GM19240 (cell line): ENCODE measurements at regions not wholly inside any gene's neighbourhood (a gene's known extent, or its start where the extent isn't known, plus 50 kb on each side); places are given as distances from the start of the nearest gene placed in this dataset.
"Not testable (repeated sequence)": the region's sequence is repeated elsewhere in the genome, so short reads cannot be mapped to it uniquely, and the experiment has no call there.

ENCODE experiments used
- DNase-seq: peaks from one replicate; pipeline ENCODE4 v3.0.0; 2011; ENCODE audit warnings: low spot score; ENCODE audit not compliant: insufficient read length

DNA sequence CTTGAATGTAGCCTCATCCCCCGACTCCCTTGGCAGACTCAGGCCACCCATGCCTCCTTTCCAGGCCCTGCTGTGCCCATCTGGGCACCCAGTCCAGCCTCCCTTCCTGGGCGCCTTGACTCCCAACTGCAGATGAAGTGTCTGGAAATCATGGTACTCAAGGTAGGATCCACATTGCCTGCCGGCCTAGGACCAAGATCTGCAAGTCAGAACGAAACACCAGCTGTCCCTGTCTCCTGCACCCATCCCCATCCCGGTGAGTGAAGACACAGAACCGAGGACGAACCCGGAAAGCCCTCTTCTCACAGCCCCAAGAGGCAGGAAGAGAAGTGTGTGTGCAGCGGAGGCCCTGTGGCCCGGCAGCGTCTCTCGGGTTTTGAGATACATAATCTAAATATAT is 205.1 kb downstream of the EMX2 start:
- no peak for DNase-seq

DNA sequence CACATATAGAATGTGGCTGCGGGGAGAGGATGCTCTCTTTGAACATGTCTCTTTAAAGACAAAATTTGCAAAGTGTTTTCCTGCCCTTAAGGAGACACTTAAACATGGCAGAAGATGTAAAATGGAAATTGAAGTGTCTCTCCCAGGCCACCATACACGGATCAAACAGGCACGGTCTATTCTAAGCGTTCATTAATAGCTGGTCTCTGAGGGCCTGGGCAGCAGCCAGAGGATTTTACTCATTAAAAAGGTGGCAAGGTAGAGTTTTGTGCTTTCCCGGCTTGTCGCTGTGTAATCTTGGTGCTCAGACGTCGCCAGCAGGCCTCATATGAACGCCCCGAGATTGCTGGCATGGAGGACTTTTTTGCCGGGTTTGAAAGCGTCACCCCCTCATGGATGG is 205.5 kb downstream of the EMX2 start:
- no peak for DNase-seq

DNA sequence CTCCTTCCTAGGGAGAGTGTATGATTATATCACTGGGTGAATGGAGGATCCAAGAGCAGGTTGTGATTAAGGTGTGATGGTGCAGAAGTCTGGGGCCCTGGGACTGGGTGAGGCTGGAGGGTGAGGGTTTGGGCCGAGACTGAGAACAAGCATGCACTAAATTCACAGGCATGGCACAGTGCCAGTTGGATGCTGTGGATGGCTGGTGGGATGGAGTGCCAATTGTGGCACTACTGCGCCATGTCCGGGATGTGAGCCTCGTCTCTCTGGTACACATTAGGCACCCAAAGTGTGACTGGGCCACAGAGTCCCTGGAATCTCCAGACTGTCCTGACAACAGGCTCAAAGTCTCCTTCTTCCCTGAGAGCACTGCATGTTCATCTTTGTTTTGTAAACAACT is 208.1 kb downstream of the EMX2 start:
- no peak for DNase-seq

DNA sequence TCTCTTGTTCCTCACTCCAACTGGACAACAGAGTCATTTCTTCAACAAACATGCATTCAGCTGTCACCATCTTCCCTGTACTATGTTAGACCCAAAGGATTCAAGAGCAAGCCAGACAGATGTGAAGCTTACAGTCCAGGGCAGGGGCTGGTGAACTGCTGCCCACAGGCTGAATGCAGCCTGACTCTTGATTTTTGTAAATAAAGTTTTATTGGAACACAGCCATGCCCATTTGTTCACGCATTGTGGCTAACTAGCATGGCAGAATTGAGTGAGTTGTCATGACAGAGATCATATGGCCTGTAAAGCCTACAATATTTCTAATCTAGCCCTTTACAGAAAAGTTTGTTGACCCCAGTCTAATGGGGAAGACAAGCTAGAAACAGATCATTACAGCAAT is 208.7 kb downstream of the EMX2 start:
- DNase-seq: no peak

DNA sequence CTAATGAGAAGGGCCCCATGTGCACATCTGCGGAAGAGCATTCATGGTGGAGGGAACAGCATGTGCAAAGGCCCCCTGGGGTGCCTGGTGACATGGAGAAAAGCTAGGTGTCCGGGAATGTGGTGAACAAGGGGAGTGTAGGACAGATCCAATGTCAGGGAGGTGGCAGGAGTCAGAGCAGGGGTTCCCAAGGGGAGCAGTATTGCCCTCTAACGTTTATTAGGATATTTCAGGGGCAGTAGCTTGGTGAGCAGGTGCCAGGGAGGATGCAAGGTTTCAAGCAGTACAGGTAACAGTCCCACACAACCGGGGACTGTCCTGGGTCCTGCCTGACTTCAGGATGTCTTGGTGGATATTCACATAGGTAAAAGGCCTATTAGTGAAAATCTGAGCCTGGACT is 209.6 kb downstream of the EMX2 start:
- no peak for DNase-seq

DNA sequence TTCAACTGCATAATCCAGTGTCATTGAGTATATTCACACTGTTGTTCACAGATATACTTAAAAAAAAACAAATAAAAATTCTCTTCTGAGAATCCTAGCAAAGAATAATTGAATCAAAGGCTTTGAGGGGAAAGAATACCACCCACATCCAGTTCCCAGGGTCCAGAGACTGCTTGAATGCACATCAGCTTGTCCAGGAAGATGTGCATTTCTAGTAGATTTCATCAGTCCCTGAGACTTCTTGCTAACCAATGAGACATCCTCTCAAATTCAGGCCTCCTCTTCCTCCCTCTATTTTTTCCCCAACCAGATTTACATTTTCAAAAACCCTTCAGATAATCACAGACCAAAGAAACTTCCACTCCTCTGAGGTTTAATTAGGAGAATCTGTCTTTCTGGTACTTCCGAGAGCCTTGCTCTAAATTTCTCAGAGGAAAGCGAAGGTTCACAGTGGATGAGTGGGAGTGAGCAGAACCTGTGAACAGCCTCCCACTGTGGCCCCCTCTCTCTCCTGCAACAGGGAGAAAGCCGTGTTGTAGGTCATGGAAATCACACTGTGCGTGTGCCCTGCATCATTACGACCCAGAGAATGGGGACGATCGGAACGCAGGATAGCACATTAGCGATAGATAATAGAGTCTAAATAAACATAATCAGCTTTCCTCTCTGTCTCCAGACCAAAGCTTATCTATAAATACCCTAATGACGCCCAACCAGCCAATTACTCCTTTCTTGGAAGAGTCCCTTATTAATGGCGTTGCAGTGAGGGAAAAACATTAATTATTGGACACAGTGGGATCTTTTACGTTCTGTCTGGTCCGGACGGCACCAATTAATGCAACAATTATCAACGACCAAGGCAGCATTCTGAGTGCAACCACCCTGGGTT is 212.5 kb downstream of the EMX2 start:
- DNase-seq: no peak

DNA sequence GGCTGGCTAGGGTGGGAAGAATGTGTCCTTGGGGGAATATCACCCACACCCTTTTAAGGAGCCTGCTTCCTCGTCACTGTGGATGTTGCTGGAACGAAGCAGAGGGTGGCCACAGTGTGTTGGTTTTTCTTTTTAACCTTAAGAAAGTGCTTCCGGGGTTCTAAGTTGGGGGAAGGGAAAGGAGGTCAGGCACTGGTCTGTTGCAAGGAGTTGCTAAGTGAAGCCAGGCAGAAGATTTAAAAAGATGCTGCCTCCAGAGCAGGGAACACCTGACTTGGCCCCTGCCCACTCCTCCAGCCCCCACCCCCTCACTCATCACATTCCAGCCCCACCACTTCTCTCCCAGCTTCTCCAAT is 213.1 kb downstream of the EMX2 start:
- DNase-seq: no peak

DNA sequence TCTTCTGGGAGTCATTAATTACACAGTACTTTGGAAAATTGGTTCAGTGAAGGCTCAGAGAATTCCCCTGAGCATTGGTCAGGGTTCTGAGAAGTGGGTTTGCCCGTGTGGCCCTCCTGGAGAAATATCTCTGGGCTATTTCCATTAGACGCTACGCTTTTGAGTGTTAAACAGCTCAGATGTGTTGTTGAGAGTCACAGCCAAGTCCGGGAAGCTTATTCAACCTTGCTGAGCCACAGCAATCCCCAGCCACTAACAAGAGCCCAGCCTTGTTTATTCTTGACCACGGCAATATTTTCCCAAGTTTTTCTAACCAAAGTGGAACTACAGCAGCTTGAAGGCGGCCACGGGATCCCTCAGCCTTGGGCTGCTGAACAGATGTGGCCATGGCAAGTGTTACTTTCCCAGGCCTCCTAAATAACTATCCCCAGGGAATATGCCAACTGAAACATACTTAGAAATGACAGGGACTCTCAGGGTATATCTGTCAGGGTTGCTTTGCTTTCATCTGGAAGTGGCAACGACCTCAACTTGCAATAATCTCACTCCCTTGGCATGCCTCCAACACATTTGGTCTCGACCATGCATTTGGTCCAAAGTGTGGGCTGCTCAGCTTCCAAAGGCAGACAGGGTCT is 214.7 kb downstream of the EMX2 start:
- DNase-seq: no peak

DNA sequence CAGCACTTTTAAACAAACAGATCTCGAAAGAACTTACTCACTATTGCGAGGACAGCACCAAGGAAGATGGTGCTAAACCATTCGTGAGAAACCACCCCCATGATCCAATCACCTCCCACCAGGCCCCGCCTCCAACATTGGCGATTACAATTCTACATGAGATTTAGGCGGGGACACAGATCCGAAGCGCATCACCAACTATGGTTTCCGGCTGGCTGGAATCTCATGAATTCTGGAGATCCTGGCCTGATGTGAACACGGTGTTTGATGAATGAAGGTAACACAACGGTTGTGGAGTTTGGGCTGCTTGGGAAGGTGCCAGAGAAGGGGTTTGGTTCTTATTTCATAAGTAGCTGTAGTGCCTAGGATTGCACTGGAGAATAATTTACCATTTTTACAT is 216.7 kb downstream of the EMX2 start:
- DNase-seq: no peak

DNA sequence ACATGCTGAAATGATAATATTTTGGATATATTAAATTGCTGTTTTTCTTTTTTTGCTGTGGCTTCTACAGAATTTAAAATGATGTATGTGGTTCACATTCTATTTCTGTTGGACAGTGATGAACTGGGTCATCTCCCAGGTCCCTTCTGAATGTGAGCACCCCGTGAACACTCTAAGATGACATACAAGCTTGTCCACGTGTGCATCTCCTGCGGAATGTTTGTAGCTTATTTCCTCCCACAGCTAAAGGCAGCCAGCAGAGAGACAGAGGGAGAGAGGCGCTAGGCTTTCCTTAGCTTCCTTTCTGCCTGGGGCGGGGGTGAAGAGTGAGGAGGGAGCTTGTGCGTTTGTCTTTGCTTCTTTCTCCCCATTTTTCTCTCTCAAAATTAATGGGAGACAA is 219.1 kb downstream of the EMX2 start:
- DNase-seq: no peak

DNA sequence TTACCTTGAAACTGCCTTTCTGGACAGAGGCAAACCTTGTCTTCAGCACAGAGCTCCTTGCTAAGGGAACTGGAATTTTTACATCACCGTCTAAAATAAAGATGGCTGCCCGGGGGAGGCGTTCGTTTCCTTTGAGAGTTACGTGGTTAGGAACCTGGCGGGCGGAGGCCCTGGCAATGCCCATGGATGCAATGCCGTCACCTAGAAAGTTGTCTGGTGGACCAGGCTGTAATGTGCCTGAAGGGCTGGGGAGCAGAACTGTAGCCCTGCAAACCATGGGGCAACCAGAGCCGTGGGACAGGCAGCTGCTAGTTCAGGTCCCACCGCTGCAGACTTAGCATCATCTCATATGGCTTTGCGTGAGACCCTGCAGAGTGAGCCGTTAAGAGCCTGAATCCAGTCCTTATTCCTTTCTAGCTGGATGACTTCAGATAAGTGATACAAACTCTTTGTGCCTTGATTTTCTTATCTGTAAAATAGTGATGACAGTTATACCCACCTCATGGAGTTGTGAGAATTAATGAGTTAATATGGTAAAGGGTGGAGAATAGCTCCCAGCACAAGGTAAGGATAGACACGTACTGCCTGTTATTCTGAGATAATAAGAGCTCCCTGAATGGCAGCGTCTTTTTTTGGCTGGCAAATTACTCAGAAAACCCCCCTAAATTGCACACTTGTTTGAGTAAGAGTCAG is 219.7 kb downstream of the EMX2 start:
- DNase-seq: no peak

DNA sequence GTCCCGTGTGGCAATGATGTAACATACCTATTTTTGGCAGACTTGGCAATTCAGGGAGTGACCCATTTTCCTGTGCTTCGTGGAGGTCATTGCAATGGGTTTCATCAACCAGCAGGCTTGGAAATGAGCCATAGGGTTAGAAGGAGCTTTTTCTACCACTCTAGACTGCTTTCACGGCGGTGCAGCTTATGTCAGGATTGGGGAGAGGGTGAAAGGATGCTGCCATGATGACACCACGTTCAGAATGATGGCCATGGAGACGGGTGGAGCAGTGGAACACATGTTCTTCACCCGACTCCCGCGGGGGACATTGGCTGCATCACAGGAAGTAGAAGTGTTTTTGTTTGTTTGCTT is 220.2 kb downstream of the EMX2 start:
- DNase-seq: no peak

DNA sequence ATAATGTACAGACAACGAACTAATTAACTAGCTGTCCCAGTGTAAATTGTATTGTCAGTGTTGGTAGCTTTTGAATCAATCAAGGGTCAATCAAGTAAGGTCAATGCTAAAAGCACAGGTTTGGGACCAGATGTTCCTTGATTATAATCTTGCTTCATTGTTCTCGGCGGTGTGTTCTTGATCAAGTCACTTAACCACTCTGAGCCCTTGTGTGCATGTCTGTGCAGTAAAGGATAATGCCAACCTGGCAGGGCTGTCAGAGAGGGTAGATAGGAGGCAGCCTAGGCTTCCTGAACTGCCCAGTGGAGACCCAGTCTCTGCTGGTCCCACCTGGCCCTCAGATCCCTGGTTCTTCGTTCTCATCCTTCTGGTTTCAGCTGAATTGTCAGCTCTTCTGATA is 221.0 kb downstream of the EMX2 start:
- no peak for DNase-seq

DNA sequence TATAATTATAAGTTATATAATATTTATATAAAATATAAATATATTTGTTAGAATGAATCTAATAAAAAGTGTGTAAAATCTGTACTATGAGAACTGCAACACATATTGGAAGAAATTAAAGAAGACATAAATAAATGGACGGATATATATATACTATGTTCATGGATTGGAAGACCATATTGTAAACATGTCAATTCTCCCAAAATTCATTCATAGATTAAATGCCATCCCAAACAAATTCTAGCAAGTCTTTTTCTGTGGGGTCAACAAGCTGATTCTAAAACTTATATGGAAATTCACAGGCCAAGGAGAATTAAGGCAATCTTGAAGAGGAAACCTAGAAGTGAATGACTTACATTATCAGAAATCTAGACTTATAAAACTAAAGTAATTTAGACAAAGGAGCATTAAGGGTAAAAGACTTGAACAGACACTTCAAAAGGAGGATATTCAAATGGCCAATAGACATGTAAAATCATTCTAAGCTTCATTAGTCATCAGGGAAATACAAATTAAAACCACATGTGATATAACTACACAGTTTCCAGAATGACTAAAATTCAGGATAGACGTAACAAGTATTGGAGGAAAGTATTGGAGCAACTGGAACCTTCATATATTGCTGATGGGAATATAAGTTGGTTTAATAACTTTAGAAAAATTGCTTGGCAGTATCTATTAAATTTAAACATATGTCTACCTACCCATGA is 225.9 kb downstream of the EMX2 start:
- no peak for DNase-seq

DNA sequence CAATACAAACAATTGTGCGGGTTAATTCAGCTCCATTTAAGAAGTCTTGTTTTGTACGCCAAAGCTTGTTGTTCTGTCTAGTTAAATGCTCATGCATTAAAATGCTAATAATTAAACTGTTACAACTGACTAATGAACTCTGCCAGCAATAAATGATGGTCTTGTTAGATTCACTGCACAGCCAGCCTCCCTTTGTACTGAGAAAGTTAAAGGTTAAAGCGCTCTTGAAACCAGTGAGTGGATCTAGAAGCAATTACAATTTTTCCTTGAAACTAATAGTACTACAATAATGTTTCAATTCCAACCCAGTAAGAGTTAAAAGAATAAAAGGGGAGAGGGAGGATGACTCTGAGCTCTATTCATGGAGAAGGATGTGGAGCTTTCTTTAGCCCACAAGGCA is 233.0 kb downstream of the EMX2 start:
- no peak for DNase-seq

DNA sequence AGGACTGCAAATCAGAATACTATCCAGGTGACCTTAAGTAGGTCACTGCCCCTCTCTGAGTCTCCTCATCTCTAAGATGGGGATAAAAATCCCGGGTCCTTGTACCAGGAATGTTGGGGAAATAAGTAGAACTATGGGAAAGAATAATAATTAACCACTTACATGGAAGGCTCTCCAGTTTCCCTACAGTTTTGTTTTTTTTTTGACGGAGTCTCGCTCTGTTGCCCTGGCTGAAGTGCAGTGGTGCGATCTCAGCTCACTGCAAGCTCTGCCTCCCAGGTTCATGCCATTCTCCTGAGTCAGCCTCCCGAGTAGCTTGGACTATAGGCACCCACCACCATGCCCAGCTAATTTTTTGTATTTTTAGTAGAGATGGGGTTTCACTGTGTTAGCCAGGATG is 234.7 kb downstream of the EMX2 start:
- DNase-seq: not testable (repeated sequence)

DNA sequence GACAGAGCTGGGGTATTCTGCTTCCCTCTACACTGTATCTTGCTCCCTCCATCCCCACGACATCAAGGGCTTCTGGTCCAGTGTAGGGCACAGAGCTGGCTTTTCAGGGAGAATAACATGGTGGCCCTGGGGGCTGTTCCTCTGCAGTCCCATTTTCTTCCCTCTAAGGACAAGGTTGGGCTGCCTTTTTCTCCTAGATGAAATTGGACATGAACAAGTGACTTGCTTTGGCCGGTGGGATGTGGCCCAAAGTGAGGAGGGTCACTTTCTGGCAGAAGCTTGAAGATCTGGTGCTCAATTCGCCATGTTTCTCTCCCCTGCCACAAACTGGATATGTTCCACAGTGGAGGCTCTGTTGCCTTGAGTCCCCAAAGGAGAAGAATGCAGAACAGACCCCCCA is 235.7 kb downstream of the EMX2 start:
- no peak for DNase-seq

DNA sequence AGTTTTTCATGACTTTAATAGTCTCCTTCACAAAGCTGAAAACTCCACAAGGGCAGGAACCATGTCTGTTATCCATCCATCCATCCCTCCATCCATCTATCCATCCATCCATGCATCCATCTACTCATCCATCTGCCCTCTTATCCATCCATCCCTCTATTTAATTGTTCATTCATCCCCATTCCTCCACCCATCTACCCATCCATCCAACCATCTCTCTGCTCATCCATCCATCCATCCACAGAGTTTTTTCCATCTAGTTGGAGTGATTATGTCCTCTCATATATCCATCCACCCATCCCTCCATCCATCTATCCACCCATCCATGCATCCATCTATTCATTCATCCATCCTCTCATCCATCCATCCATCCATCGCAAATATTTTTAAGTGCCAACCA is 237.9 kb downstream of the EMX2 start:
- no peak for DNase-seq

DNA sequence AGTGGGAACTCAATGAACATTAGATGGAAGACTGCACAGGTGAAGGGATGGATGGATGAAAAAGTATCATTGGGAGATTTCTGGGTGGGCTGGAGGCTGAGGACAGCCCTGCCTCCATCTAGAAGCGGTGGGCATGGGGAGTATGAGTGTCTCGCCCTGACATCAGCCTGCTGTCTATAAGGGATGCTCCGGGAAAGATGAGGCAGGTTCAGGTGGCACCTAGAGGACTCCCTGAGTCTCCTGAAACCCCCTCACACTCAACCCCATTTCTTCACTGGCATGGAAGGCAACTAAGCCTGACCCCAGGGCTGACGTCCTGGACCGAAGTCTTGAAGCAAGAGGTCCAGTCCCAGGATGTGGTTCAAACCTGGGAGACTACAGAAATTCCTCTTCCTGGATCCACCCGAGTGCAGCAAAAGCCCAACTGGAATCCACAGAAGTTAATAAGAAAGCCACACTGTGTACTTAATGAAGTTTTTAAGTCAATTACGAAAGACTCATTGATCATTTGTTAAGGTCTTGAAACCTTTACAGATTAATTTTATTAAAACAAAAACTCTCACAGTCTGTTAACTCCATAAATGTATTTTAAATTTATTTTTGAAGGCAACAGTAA is 238.8 kb downstream of the EMX2 start:
- no peak for DNase-seq

DNA sequence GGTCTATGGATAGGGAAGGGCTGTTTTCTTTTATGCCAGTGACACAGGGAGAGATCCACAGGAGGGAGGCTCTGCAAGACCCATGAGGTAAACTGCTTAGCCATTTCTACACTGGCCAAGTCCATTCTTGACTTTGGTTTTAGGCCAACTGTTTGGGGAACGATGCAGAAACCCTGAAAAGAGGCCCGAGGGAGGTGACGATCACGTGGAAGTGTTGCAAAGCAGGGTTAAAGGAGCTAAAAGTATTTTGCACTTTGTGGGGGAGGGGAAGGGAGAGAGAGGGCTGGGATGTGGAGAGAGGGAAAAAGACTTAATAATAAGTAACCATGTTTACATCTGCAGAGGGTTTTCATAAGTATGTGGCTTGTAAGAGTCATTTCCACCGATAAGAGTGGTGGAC is 239.7 kb downstream of the EMX2 start:
- no peak for DNase-seq

DNA sequence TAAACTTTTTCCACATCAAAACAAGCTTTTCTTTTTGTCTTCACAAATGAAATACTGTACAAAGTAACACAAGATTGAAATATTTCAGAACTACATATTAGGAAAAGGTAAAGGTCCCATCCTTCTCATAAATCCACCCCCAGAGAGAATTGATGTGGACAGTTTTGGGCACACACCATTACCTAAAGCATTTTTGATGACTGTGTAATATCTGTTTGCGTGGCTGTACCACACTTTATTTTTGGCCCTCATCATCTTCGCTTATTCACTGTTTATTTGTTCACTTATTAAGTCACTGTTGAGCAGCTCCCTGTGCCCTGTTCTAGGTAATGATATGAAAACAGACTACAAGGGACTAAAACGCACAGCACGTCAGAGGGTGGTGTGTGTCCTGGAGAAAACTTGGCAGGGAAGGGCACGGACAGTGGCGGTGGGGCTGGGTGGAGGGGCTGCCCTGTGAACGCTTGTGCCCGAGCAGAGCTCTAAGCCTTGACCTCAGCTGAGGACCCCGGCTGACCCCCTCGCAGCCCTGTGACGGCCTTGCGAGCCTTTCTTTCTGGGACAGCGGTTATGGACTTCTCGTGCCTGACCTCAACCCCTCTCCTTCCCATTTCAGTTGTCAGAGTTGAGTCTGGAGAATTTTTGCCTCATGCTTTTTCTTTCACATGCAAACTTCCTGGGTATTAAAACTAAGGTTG is 241.3 kb downstream of the EMX2 start:
- DNase-seq: no peak
